Posterior vena cava (tissue), 2 donors: ENCODE measurements at regions not wholly inside any gene's neighbourhood (a gene's known extent, or its start where the extent isn't known, plus 50 kb on each side); places are given as distances from the start of the nearest gene placed in this dataset.
"Not testable (repeated sequence)": the region's sequence is repeated elsewhere in the genome, so short reads cannot be mapped to it uniquely, and the experiment has no call there.

Experiments used
- DNase-seq: peaks from one replicate; pipeline ENCODE4 v3.0.0-alpha.2; 2020; ENCODE audit warnings: low spot score
- intact Hi-C, 2 donors: fragments of 100-400 bp; cut with DNase I; formaldehyde crosslinking; loops; one replicate each; pipeline versions ENCODE4 v1.14.1 to v1.14.2; 2022 to 2023
- donor health status: DM: yes; HTN: yes; CAD: no.
- donor health status: DM: yes; HTN: yes; CAD: no.

DNA sequence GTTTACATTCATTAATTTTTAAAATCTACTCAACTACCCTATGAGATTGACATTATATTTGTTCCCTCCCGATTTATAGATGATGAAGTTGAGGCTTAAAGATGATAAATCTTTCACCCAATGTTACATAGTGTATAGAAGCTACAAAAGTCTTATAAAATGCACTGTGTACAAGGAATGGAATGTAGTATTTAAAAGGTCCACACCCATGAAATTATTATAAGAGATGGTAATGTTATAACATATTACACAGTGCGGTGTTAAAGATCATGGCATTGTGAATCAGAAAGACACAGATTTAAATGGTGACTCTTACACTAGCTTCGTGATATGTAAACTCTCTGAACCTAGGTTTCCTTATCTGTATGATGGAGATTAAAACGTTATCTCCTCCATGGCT is 141.6 kb upstream of the CHD1 start:
- no peak for DNase-seq
- intact Hi-C loops, result no loop called here

DNA sequence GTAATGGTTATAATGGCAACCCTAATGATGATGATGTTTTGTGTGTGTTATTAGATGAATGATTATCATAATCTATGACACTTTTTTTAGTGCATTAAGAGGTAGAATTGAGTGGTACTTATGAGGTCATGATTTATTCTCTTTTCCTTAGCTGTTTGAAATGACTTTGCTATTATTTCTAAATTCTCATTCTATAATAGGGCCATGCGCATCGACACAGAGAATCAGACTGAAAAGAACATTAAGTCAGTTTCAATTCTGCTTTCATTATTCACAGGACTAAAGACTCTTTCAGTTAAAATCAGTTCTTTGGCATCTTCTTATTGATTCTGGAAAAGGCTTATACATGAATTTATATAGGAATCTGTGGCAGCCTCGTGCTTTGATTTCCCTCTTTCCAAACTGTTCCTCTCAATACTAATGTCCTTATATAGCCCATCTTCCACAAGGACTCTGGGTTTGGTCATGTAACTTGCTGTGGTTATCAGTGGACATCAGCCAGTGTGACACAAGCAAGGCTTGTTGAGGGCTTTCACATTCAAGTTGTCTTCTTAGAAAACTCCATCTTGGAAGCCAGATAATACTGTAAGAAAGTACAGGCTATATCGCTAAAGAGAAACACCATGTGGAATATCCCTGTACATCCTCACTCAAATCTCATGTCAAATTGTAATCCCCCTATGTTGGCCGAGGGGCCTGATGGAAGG is 140.3 kb upstream of the CHD1 start:
- intact Hi-C loops, result no loop called here
- no peak for DNase-seq

DNA sequence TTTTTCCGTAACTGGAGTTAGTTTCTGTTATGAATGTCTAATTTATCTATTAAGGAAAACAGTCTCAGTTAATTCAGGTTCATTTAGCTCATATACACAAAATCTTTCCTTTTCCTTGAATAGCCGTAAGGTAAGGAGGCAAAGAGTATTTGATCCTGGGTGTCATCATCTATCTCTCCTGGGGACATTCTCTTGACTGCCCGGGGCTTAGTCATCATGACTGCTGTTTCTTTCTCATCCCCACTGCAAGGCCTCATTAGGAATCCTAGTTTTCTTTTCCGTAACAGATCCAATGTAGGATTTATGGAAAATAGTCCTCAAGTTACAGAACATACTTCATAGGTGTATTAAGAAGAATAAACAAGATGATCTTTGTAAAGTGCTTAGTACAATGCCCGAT is 134.9 kb upstream of the CHD1 start:
- intact Hi-C loops, result no loop called here
- DNase-seq, result no peak

DNA sequence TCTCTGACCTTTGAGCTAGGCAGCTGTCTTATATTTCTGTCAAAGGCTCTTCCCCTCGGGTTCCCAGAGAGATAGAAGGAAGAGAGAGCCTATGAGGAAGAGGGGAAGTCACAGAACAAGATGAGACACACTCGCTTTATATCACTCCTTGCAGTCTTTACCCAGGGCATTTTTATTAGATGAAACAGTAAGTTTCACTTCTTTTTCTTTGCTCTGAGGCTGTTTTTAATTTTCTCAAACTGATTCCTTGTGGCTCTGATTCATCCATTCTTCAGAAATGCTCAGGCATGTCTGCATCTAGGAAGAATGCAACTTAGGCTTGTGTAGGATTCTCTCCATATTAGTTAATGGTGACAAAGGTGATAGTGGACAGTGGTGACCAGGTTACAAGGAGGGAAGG is 132.9 kb upstream of the CHD1 start:
- no peak for DNase-seq
- intact Hi-C loops, result no loop called here

DNA sequence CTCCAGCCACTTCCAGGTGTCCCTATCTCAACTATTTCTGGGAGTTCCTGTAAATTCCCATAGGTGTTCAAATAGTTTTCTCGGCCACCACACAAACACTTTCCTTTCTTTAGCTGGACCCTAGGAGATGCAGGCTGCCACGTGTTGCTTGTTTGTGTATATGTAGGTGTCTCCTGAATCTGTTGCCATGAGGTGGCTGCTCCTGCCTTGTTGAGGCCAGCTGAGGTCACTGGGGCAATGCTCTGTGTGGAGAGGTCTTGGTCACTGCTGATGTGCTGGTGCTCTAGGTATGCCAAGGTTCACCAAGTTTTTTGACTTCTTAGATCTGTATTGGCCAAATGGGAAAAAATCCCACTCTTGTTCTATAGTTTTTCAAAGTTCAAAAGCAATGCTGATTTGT is 132.5 kb upstream of the CHD1 start:
- no peak for DNase-seq
- intact Hi-C loops, result no loop called here

DNA sequence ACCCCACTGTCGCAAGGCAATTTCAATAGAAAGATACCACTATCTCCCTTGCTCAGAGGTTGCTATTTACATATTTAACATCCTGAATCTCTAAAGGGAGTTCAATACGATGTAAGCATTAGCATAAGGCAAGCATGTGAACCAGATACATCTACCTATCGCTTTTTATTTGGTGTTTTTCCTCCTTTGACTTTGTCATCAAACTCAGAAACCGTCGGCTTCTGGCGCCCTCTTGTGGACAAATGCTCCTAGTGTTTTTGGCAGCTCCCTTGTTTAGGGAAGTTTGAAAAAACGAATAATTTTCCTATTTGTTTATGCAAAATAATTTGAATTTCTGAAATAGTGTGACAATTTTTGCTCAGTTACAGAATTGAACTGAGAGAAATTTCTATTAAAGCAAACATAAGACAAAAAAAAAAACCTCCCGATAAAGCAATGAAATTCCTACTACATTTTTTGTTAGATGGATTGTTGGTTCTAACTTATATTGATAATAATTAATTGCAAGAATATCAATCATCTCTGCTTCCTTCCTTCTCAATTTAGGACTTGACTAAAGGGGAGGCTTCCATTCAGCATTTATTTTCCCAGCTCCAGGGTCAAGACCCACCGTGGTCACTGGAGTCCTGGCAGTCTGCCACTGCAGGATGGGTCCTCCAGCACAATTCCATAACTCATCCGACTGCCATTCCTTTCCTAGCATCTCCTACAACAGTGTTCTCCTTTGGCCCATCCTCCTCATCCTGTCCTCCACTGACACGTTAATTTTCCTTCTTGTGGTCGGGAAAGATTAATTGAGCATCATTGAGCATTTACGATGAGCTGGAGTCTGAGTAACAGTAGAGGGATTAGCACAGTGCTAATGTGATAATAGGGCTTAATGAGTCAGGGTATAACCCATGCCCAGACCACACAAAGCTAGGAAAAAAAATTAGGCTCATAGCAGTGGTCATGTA is 131.8 kb upstream of the CHD1 start:
- peak; percentile 91 for DNase-seq
- intact Hi-C loops, result no loop called here

DNA sequence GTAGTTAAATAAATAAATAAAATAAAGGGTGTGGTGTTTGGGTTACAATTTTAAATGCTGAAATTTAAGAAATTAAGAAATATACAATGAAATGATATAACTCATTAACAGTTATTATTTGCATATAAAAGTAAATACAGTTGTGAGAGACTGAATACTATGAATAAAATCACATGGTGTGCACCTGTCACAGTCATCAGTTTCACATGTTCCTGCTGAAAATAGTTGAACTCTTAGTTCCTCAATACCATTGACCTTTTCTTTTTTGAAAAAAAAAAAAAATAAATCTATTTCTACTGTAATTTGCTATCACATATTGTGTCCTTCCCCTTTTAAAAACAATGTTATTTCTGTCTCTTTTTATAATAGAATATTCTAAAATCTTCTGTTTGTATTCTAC is 130.9 kb upstream of the CHD1 start:
- DNase-seq, result no peak
- intact Hi-C loops, result no loop called here

DNA sequence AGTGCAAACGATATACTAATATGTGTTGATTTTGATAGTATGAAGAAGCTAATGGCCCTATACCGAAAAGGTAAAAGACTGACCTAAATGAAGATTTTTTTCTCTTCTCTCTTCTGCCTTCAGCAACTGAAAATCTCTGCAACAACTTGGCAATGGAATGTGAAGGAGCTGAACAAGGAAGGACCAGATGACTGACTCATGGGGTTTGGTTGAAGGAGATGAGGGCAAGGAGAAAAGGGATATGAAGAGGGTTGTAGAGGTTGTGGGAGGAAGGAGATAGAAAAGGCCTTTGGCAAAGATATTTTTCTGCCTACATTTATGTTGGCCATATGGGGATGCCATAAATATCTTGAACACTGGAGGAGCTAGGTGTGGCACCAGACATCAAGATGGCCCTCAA is 129.7 kb upstream of the CHD1 start:
- intact Hi-C loops, result no loop called here

DNA sequence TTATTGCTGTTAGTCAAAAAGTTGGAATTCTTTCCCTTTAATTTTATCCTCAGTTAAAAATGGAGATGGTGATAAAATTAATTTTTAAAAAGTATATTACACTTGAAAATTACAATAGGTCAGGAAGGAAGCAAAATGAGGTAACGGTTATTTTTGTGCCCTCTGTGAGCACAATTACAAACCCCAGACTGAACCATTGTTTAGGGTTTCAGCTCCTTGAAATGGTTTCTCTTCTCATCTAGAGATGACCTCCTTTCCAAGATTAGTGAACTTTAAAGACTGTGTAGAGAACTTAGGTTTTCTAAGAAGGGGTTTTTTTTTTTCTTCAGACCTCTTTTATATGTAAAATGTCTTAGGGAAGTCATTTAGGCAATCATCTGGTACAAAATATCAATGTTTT is 126.2 kb upstream of the CHD1 start:
- intact Hi-C loops, result no loop called here
- no peak for DNase-seq

More for the DNA sequence above, 129.7 kb upstream of the CHD1 start:
- DNase-seq, result no peak

DNA sequence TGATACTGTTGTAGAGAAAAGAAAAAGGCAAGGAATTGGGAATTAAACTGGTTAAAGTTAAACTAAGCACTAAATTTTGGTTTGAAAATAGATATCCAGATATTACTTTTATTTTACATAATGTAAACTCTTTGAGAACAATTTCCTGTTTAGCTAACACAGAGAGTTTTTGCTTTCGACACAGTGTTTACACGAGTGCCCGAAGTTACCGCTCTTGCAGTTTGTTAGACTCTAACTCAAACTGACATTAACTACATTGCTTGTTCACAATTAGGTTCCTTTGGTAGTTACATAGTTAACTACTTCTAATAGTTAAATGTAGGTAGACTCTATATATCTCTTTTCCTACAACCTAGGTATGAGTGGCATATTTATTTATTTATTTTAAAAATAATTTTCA is 117.1 kb upstream of the CHD1 start:
- intact Hi-C loops, result no loop called here
- no peak for DNase-seq

DNA sequence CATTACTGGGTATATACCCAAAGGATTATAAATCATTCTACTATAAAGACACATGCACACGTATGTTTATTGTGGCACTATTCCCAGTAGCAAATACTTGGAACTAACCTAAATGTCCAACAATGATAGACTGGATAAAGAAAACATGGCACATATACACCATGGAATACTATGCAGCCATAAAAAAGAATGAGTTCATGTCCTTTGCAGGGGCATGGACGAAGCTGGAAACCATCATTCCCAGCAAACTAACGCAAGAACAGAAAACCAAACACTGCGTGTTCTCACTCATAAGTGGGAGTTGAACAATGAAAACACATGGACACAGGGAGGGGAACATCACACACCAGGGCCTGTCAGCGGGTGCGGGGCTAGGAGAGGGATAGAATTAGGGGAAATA is 114.5 kb upstream of the CHD1 start:
- intact Hi-C loops, DNase-seq: not testable (repeated sequence)

DNA sequence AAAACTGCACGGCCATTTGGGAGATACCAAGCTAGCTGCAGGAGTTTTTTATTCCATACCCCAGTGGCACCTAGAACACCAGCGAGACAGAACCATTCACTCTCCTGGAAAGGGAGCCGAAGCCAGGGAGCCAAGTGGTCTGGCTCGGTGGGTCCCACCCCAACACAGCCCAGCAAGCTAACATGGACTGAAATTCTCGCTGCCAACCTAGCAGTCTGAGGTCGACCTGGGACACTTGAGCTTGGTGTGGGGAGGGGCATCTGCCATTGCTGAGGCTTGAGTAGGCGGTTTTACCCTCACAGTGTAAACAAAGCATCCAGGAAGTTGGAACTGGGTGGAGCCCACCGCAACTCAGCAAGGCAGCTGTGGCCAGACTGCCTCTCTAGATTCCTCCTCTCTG is 108.9 kb upstream of the CHD1 start:
- DNase-seq, result no peak
- intact Hi-C loops, result no loop called here

DNA sequence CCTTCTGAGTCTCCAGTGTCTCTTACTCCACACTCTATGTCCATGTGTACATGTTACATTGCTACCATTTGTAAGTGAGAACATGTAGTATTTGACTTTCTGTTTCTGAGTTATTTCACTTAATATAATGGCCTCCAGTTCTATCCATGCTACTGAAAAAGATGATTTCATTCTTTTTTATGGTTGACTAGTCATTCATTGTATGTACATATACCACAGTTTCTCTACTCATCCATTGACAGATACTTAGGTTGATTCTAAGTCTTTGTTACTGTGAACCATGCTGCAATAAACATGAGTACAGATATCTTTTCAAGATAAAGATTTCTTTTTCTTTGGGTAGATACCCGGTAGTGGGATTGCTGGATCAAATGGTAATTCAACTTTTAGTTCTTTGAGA is 107.1 kb upstream of the CHD1 start:
- intact Hi-C loops, result no loop called here
- no peak for DNase-seq

DNA sequence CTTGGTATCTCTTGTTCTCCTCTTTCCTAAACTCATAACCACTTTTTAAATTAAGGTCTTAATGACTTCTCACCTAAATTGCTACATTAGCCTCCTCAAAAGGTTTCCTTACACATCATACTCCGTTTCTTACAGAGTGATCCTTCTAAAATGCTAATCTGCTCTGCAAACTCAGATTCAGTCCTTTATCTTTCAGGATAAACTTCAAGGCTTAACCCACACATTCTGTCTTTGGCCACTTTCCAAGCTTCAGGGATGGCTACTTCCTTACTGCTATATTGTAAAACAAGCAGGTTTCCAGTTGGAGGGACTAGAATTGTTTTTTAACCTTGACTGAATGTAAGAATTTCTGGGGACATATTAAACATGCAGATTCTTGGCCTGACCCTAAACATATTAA is 105.5 kb upstream of the CHD1 start:
- no peak for DNase-seq
- intact Hi-C loops, result loop anchor here (5.0 kb wide), 1 partner anchor 127 kb away; no protein-coding TSS in a partner anchor

DNA sequence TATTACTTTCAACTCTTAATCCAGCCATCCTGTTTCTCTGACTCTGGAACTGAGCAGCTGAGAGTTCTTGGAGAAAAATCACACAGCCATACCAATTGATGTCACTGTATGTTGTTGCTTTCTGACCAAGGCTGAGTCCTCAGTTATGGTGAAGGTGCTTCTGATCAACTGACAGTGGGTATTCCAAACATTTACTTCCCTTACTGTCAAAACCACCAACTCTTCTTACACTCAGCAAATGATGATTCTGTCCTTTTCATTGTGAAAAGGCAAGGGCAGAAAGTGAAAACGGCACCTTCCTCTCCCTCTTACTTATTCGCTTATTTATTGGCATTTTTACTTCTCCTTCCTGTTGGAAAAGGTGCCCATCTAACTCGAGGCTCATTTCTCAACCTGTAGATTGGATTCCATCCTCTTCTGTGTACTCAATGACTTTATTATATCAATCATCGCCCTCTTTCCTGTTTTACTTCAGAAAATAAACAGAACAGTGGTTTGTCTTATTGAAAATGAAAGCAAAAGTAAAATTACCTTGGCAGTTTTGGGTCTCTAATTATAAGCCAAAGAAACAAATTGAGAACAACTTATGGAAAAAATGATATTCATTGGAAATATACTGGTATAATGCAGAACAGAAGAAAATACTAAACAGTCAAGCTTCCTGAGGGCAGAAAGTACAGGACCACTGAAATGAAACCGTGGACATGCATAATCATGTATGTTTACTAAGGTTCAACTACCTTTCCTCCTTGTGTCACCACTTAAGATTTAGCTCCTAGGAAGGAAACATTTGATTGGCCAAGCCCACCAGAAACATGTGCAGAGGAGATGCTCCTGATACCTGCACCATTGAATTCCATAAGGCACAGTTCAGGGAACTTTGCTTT is 104.5 kb upstream of the CHD1 start:
- DNase-seq, result no peak
- intact Hi-C loops, result loop anchor here (5.0 kb wide), 1 partner anchor 126 kb away; no protein-coding TSS in a partner anchor

DNA sequence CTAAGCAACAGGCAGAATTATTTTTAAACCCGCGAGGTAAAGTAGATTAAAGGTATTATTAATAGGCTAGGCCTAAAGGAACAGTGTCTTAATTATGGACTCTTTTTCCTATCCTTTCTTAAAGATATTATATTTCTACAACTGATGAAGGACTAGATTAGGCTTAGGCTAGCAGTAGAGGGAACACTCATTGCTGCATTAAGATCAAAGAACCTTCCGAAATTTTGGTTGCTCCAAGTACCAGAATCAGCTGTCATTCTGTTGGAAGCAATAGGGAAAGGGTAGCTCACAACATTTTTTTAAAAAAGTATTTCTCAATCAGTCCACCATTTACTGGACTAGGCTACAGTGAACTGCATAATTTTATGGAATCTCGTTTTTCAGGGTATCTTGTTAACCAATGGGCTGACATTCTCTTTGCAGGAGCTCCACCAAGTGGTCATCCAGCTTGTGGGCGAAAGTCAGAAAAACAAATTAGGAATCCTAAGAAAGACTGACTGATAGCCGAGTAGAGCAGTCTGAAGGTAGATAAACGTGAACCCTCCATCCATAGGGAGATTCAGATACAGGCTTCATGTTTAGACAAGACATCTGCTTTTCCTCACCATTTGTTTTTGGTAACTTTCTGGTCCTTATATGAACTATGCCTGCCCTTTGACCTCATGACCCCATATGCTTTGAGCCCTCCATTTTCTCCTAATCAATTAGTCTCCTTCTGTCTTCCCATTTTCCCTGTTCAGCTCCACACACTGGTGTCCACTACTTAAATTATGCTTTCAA is 103.6 kb upstream of the CHD1 start:
- intact Hi-C loops, result loop anchor here (5.0 kb wide), 1 partner anchor 125 kb away; no protein-coding TSS in a partner anchor
- DNase-seq, result no peak

DNA sequence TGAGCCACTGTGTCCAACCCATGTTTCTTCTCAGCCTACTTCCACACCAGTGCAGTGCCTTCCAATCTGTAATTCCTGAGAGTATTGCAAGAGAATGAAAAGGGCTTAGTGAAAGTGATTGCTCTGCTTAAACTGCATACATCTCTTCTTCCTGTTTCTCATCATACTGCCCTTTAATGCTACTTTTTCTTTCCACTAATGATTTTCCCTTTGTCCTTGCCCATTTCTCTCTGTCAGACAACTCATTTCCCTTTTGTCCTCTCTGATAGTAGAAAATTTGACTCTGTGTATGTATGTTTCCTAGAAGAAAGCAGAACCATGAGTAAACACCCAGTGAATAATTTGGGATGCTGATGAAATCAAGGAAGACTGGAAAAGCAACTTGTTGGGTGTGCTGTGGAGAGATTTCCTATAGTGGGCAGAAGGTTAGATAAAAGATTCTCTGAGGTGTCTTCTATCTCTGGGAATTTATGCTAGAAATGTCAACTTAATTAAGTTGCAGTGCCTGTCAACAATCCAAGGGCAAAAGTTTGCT is 102.2 kb upstream of the CHD1 start:
- DNase-seq, result no peak
- intact Hi-C loops, result loop anchor here (5.0 kb wide), 1 partner anchor 124 kb away; no protein-coding TSS in a partner anchor

DNA sequence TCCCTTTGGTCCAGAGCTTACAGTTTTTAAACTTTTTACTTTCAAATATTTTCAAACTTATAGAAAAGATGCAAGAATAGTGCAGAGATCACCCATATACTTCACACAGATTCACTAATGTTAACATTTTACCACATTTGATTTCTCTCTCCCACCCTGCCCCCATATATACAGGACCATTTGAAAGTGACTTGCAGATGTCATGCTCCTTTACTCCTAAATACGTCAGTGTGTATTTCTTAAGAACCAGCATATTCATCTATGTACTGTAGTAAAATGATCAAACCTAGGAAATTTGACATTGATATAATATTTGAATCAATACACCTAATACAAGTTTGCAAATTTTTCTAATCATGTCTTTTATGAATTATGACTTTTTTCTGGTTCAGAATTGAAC is 100.4 kb upstream of the CHD1 start:
- DNase-seq, result no peak
- intact Hi-C loops, result no loop called here

DNA sequence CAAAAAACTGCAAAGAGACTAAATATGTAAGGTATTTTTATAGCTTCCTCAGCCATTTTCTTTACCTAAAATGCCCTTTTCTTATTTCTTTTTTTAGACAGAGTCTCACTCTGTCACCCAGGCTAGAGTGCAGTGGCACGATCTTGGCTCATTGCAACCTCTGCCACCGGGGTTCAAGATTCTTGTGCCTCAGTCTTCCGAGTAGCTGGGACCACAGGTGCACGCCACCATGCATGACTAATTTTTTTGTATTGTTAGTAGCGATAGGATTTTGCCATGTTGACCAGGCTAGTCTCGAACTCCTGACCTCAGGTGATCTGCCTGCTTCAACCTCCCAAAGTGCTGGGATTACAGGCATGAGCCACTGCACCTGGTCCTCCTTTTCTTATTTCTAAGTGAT is 99.4 kb upstream of the CHD1 start:
- DNase-seq, intact Hi-C loops: not testable (repeated sequence)
